Sigmoid colon (tissue), 4 donors: ENCODE measurements at regions not wholly inside any gene's neighbourhood (a gene's known extent, or its start where the extent isn't known, plus 50 kb on each side); places are given as distances from the start of the nearest gene placed in this dataset.

Source experiments
- CTCF ChIP-seq, 4 experiments: fragments of 450-650 bp in 3 of 4; fragments of 200-600 bp in 1 of 4; IDR thresholded peaks; one replicate each; pipeline ENCODE4 v1.5.1; 2016 to 2019; ENCODE audit warnings: antibody characterized with exemption in 4 of 4, mild to moderate bottlenecking in 3 of 4, moderate library complexity in 2 of 4
- EP300 ChIP-seq, 4 donors: sonication (generic); formaldehyde crosslinking; IDR thresholded peaks; one replicate each; pipeline ENCODE4 v1.6.1; 2017; ENCODE audit warnings: antibody characterized with exemption in 4 of 4
- POLR2A ChIP-seq, 2 donors: fragments of 450-650 bp; IDR thresholded peaks; one replicate each; pipeline ENCODE4 v1.6.1; 2016; ENCODE audit warnings: antibody characterized with exemption in 2 of 2, mild to moderate bottlenecking in 2 of 2, moderate library complexity in 2 of 2

- TF ChIP-seq CTCF (IDR thresholded peaks at IDR 0.05) (no peak), POLR2A (IDR thresholded peaks at IDR 0.05) (no peak), EP300 (IDR thresholded peaks at IDR 0.05) (no peak)
Measured at GRCh38 chr1:233470741-233471499, 143.0 kb upstream of the KCNK1 start.
